HG02840 (cell line): ENCODE measurements at regions not wholly inside any gene's neighbourhood (a gene's known extent, or its start where the extent isn't known, plus 50 kb on each side); places are given as distances from the start of the nearest gene placed in this dataset.
"Not testable (repeated sequence)": the region's sequence is repeated elsewhere in the genome, so short reads cannot be mapped to it uniquely, and the experiment has no call there.

Experiments used
- ATAC-seq: cut with Tn5 transposase; IDR thresholded peaks from one replicate; pipeline ENCODE4 v1.9.1; 2021; ENCODE audit warnings: mild to moderate bottlenecking, moderate library complexity, moderate number of reproducible peaks; ENCODE audit not compliant: unreplicated experiment, low FRiP score

DNA sequence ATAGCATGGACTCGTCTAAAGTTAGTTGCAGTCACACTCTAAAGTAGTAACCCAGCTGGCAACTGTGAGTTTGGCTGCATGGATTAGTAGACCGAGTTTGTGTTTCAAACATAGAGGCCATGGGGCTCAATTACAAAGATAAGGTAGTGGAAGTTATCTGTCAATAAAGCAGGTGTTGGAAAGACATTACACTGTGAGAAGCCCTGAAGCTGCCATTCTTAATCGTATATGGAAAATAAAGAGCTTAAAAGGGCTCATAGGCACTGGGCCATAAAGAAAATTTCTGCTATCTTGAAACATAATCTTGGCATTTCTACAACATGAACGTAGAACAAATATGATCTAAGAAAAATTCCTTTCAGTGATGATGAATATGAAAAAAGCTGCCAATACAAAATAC lies 837.7 kb downstream of the REEP3 start:
- ATAC-seq = no peak

- not testable (repeated sequence) for ATAC-seq
Observed at GRCh38 chr10:64360240-64360639, 839.0 kb downstream of the REEP3 start.

- ATAC-seq = no peak
Observed at GRCh38 chr10:64363687-64364086, 842.5 kb downstream of the REEP3 start.

- no peak for ATAC-seq
Observed at GRCh38 chr10:64365663-64366062, 844.5 kb downstream of the REEP3 start.

DNA sequence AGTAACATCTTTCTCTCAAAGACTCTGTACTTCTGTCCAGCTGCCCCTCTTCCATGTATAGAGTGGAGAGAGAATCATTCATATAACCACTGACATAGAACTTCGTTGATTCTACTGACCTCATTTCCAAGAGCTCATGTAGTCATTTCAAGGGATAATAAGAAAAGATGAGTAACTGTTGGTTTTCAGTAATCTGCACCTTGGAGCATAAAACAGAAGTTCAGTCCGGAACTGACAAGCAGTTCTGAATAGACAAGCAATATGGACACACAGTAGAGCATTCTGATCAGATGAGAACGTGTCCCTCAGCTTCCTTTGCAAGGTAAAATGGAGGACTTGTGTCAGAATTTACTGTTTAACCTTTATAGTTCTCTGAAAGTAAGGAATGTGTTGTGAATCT lies 847.1 kb downstream of the REEP3 start:
- no peak for ATAC-seq

DNA sequence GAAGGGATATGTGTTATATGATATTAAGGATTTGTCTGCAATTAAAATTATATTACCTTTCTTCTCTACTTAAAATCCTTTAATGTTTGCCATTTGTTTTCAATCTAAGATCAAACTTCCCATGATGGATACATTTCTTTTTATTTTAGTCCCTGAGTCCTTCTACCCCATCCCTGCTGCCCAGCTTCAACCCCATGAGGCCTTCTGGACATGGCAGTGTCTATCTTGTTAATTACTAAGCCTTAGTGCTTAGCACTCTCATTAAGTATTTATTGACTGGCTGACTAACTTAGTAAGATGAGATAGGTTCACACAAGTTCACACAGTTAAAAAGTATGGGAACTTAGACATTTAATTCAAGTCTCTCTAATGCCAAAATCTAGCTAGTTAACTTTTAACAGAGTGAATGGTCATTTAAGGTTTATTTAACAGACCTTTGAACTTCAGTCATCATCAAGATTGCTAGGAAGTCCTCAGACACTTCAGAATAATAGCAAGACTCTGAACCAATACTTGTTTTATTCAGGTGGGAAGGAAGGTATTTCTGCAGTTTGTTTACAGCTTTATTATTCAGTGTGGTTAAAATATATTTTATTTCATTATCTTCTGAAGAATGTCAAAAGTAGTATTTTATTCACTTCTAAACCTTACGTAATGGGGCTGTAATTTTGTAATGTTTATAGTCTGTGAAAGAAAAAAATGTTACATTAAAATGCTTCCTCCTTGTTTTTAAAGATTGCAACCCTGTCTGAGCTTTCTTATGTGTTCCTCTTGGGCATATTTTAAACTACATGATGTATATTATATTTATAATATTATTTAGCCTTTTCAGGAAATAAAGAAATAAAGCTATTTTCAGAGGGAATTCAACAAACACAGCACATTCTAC lies 848.9 kb downstream of the REEP3 start:
- ATAC-seq = no peak

- no peak for ATAC-seq
Observed at GRCh38 chr10:64374346-64374745, 853.1 kb downstream of the REEP3 start.

GRCh38 chr10:64376167-64376566 lies 855.0 kb downstream of the REEP3 start:
- ATAC-seq = no peak

DNA sequence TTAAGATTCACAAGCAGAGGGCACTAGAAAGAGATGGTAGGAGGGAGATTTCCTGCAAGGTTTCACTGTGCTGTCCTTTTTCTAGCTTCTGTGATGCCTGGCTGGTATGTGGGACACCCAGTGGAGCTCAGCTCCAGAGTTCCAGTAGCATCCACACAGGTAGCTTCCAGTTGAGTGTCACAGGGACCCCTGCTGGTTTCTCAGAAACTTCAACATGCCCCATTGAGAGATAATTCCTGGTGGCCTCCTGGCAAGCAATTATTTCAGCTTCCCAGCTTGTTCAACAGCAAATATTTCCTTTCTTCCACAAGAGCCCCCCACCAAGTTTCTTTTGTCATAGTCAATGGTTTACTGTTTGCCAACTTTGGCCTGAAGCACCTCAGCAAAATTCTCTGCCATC lies 858.7 kb downstream of the REEP3 start:
- no peak for ATAC-seq

GRCh38 chr10:64385355-64385754 lies 864.2 kb downstream of the REEP3 start:
- ATAC-seq = no peak

DNA sequence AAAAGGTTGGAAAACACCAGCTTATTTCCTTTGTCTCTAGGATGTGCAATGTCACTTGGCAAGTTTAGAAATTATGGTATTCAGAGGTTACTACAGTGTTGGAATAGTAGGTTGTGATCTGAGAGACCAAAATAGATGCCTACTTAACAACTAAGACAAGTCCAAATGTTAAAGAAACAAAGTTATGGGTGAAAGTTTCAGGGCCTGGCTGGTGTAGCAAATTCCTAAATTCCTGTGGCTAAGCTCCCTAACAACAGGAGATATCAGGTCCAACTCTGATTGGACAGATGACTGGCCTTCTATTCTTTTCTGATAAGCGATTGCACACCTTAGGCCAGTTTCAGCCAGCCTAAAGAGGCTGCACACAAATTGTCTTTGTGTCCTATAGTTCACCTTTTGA lies 873.5 kb downstream of the REEP3 start:
- no peak for ATAC-seq

DNA sequence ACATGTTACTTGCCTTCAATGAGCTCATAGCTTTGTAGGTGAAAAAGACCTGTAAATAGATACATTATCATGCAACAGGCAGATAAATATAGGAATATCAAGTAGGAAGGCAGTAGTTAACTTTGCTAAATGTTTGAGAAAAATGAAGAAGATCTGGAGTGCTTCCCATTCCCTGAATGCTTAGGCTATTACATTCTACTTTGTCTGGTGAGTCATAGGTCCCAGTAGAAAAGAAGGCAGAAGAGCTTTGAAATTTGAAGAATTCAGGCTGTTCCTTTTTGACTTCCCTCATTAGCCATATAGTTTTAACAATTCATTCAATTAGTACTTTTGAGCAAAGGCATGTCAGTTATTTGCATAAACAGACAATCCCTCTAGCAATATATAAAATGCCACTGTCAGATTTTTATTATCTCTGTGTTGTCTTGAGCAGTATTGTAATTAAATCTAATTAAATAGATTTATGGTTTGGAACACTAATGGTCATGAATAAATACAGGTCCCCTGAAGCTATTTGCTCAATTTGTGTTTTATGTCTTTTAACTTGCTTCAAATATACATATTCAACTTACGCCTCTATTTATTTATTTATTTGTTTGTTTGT lies 875.0 kb downstream of the REEP3 start:
- no peak for ATAC-seq

DNA sequence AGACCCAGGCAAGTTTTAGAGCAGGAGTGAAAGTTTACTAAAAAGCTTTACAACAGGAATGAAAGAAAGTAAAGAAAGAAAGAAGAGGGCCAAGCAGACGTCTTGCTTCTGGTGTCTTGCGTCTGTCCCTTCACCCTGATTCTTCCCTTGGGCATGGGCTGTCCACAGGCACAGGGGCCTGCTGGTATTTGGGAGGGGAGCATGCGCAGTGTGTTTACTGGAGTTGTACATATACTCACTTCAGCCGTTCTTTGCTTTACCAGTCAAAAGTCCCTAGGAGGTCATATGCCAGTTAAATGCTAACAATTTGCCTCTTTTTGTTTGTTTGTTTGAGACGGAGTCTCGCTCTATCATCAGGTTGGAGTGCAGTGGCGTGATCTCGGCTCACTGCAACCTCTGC lies 875.9 kb downstream of the REEP3 start:
- no peak for ATAC-seq

DNA sequence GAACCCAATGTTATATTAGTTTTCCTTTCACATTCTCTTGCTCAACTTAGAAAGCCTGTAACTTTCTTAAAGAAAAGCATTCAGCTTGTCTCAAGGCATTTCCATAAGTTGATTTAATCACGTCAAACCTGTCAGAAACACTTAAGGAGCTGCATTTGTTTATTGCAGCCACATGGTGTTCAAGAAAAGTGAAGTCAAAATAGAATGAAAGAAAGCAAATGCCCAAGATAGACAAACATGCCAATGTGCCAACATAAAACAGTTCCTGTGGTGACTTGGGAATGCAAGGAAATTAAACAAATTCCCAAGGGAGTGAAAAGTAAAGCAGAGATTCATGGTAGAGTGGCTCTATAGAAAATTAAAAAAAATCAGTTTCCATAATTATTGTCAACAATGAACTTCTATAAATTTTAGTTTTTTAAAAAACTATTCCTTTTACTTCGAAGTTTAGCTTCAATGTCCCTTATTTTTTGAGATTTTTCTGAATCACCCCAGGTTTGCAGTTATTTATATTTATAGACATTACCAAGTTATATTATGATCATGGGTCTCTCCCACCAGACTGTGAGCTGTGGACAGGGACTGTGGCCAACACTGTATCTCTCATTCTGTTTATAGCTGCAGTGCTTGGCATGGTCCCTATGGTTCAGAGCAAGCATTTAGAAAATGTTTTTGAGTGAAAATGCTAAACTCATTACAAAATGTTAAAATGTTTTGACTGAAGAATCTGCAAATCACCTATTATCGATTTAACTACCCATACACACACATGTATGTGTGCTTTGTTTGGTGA lies 887.4 kb downstream of the REEP3 start:
- no peak for ATAC-seq

DNA sequence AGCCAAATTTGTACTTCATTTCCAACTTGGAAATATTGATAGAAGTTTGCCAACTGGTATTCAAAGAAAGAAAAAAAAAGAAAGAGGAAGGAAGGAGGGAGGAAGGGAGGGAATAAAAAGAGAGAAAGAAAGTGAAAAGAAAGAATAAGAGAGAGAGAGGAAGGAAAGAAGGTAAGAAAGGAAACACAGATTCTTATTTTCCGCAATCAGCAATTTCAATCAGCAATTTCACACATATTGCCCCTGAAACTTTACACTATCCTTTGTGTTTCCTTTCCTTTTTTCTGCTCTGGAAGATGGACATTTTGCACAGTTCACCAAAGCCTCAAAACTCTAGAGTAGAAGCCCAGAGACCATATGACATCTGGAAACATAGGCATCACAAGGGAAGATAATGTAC lies 888.1 kb downstream of the REEP3 start:
- ATAC-seq = no peak

DNA sequence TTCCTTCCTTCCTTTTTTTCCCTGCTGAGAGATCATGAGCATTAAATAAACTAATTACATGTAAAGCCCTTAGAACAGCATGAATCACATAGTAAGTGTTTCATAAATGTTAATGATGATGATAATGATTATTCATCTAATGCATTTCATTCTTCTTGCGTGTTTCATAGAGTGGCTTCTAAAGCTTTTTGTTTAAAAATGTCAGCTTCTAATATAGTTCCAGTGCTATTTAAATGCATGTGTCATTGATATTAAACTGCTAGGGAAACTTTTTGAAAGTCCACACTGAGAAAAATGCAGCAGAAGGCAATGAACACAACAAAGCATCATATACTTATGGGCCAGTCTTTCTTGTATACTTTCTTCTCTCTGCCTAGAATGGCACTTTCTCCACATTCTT lies 894.8 kb downstream of the REEP3 start:
- no peak for ATAC-seq

GRCh38 chr10:64419461-64419860 lies 898.3 kb downstream of the REEP3 start:
- ATAC-seq = no peak

- no peak for ATAC-seq
Observed at GRCh38 chr10:64426745-64427144, 905.5 kb downstream of the REEP3 start.

DNA sequence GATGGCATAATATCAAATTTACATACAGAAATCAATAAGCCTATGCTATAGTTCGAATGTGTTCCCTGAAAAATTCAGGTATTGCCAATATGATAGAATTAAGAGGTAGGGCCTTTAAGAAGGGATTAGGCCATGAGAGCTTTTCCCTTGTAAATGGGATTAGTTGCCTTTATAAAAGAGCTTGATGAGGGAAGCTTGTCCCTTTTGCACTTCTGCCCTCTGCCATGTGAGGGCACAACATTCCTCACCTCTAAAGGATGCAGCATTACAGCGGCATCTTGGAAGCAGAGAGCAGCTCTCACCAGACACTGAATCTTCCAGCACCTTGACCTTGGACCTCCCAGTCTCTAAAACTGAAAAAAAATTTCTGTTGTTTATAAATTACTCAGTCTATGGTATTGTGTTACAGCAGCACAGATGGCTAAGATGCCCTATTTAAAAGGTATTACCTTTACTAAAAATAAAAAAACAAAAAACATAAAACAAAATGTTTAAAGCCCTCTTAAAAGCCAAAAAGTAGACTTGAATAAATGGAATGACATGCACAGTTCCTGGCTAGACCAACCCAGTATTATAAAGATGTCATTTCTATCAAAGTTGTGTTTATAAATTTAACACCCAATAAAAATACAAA lies 909.6 kb downstream of the REEP3 start:
- no peak for ATAC-seq

DNA sequence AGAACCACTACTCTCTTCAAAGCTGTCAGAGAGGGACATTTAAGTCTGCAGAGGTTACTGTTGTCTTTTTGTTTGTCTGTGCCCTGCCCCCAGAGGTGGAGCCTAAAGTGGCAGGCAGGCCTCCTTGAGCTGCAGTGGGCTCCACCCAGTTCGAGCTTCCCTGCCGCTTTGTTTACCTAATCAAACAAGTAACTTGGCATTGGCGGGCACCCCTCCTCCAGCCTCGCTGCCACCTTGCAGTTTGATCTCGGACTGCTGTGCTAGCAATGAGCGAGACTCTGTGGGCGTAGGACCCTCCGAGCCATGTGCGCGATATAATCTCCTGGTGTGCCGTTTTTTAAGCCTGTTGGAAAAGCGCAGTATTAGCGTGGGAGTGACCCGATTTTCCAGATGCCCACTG lies 920.7 kb downstream of the REEP3 start:
- not testable (repeated sequence) for ATAC-seq

GRCh38 chr10:64444163-64444562 lies 923.0 kb downstream of the REEP3 start:
- no peak for ATAC-seq
